IMR-90 (cell line): ENCODE measurements at regions not wholly inside any gene's neighbourhood (a gene's known extent, or its start where the extent isn't known, plus 50 kb on each side); places are given as distances from the start of the nearest gene placed in this dataset.

ENCODE experiments used
- ATAC-seq: fragments of 200-7000 bp; cut with Tn5 transposase; 2 replicates; pipeline ENCODE4 v1.9.1; 2020; ENCODE audit warnings: low read depth, mild to moderate bottlenecking, moderate library complexity
- BruUV-seq: library from RNA; stranded (reverse); fragments of 400-500 nt; replicated peaks from 2 replicates; lab custom pipeline; 2021; lab: Mats Ljungman, UMichigan
- CTCF ChIA-PET: fragments of 300-600 bp; formaldehyde crosslinking; extraction: SDS; loops from one replicate; lab custom pipeline; 2021; ENCODE audit warnings: antibody characterized with exemption; lab: Yijun Ruan, JAX
- POLR2A ChIA-PET: fragments of 300-600 bp; sonication (Branson Sonifier 250); formaldehyde crosslinking; loops from one replicate; lab custom pipeline; 2022; ENCODE audit warnings: antibody characterized with exemption; ENCODE audit not compliant: unreplicated experiment; lab: Charles Lee
- DNase-seq: peaks from one replicate; pipeline ENCODE4 v3.0.0; 2013
- H2AFZ ChIP-seq: replicated peaks from 2 replicates; pipeline ENCODE3; 2013; ENCODE audit warnings: low read length, mild to moderate bottlenecking; ENCODE audit not compliant: poor library complexity
- H2AK5ac ChIP-seq: 2 replicates; pipeline ENCODE4 v1.6.1; 2013; ENCODE audit warnings: low read depth, low read length, inconsistent platforms
- H2AK9ac ChIP-seq: replicated peaks from 2 replicates; pipeline ENCODE3; 2013; ENCODE audit warnings: mild to moderate bottlenecking, low read depth, low read length, moderate library complexity; ENCODE audit not compliant: poor library complexity
- H2BK120ac ChIP-seq: 2 replicates; pipeline ENCODE4 v1.6.1; 2013; ENCODE audit warnings: low read depth, low read length, inconsistent platforms
- H2BK15ac ChIP-seq: 3 replicates; pipeline ENCODE4 v1.6.1; 2013; ENCODE audit warnings: low read depth, low read length, inconsistent platforms
- H2BK20ac ChIP-seq: 2 replicates; pipeline ENCODE4 v1.6.1; 2013; ENCODE audit warnings: low read depth, mild to moderate bottlenecking, inconsistent platforms, low read length, moderate library complexity
- H2BK5ac ChIP-seq: 2 replicates; pipeline ENCODE4 v1.6.1; 2013; ENCODE audit warnings: mild to moderate bottlenecking, low read depth, low read length, inconsistent platforms; ENCODE audit not compliant: poor library complexity, severe bottlenecking
- H3K14ac ChIP-seq: replicated peaks from 2 replicates; pipeline ENCODE4 v1.6.1; 2013; ENCODE audit warnings: low read depth, low read length, inconsistent platforms
- H3K18ac ChIP-seq: 2 replicates; pipeline ENCODE4 v1.6.1; 2013; ENCODE audit warnings: low read depth, low read length, control low read depth
- H3K23ac ChIP-seq: 2 replicates; pipeline ENCODE4 v1.6.1; 2013; ENCODE audit warnings: low read depth, low read length, inconsistent platforms
- H3K27ac ChIP-seq: 2 replicates; pipeline ENCODE4 v1.5.1; 2013; ENCODE audit warnings: mild to moderate bottlenecking, control low read depth, low read length; ENCODE audit not compliant: insufficient read depth
- H3K27me3 ChIP-seq: 2 replicates; pipeline ENCODE4 v1.6.1; 2013; ENCODE audit warnings: low read length; ENCODE audit not compliant: control insufficient read depth, insufficient read depth
- H3K36me3 ChIP-seq: 2 replicates; pipeline ENCODE4 v1.6.1; 2013; ENCODE audit warnings: low read length, mixed read lengths; ENCODE audit not compliant: control insufficient read depth, insufficient read depth
- H3K4ac ChIP-seq: 2 replicates; pipeline ENCODE4 v1.6.1; 2013; ENCODE audit warnings: low read depth, low read length, inconsistent platforms
- H3K4me1 ChIP-seq: 2 replicates; pipeline ENCODE4 v1.6.1; 2013; ENCODE audit warnings: low read length, mixed read lengths; ENCODE audit not compliant: control insufficient read depth, insufficient read depth
- H3K4me2 ChIP-seq: 2 replicates; pipeline ENCODE4 v1.6.1; 2013; ENCODE audit warnings: low read depth, mild to moderate bottlenecking, control low read depth, low read length, moderate library complexity
- H3K4me3 ChIP-seq: 2 replicates; pipeline ENCODE4 v1.5.1; 2013; ENCODE audit warnings: low read depth, mild to moderate bottlenecking, control low read depth, low read length, moderate library complexity; ENCODE audit not compliant: insufficient read depth
- H3K56ac ChIP-seq: 2 replicates; pipeline ENCODE4 v1.6.1; 2013; ENCODE audit warnings: low read length, inconsistent platforms; ENCODE audit not compliant: insufficient read depth; ENCODE audit errors: extremely low read depth
- H3K79me1 ChIP-seq, 2 experiments: 2 replicates each; pipeline ENCODE4 v1.6.1; 2013; ENCODE audit warnings: low read length in 2 of 2, inconsistent platforms in 1 of 2, low read depth in 1 of 2
- H3K9ac ChIP-seq: 2 replicates; pipeline ENCODE4 v1.6.1; 2013; ENCODE audit warnings: low read depth, low read length, control low read depth
- H3K9me1 ChIP-seq: 2 replicates; pipeline ENCODE4 v1.6.1; 2013; ENCODE audit warnings: low read length, inconsistent platforms; ENCODE audit not compliant: insufficient read depth
- H3K9me3 ChIP-seq: 2 replicates; pipeline ENCODE4 v1.6.1; 2013; ENCODE audit warnings: low read length; ENCODE audit not compliant: control insufficient read depth, insufficient read depth
- H4K20me1 ChIP-seq: 2 replicates; pipeline ENCODE4 v1.6.1; 2013; ENCODE audit warnings: low read length, inconsistent platforms; ENCODE audit not compliant: insufficient read depth
- H4K5ac ChIP-seq: 2 replicates; pipeline ENCODE4 v1.6.1; 2013; ENCODE audit warnings: mild to moderate bottlenecking, low read depth, low read length, control low read depth
- H4K8ac ChIP-seq, 2 experiments: 2 replicates each; pipeline ENCODE4 v1.6.1; 2013; ENCODE audit warnings: low read depth in 2 of 2, low read length in 2 of 2, control low read depth in 1 of 2, inconsistent platforms in 1 of 2
- H4K91ac ChIP-seq: 2 replicates; pipeline ENCODE4 v1.6.1; 2013; ENCODE audit warnings: low read depth, low read length, inconsistent platforms; ENCODE audit not compliant: insufficient read depth
- BHLHE40 ChIP-seq: fragments of 150-350 bp; IDR thresholded peaks from 2 replicates; pipeline ENCODE4 v1.6.1; 2016; ENCODE audit warnings: mild to moderate bottlenecking, low read depth, low read length
- CEBPB ChIP-seq: IDR thresholded peaks from 2 replicates; pipeline ENCODE4 v1.6.1; 2012; ENCODE audit warnings: low read depth, low read length, improper control_type of control experiment
- CHD1 ChIP-seq: IDR thresholded peaks from 2 replicates; pipeline ENCODE4 v1.6.1; 2012; ENCODE audit warnings: low read depth, low read length, improper control_type of control experiment
- FOS ChIP-seq: fragments of 150-350 bp; IDR thresholded peaks from 2 replicates; pipeline ENCODE4 v1.6.1; 2016; ENCODE audit warnings: low read depth, low read length
- MAFK ChIP-seq: IDR thresholded peaks from 2 replicates; pipeline ENCODE4 v1.6.1; 2012; ENCODE audit warnings: low read depth, low read length, improper control_type of control experiment
- MAZ ChIP-seq: IDR thresholded peaks from 2 replicates; pipeline ENCODE4 v1.6.1; 2012; ENCODE audit warnings: low read depth, mild to moderate bottlenecking, low read length, improper control_type of control experiment, moderate library complexity, borderline replicate concordance
- MXI1 ChIP-seq: IDR thresholded peaks from 2 replicates; pipeline ENCODE4 v1.6.1; 2012; ENCODE audit warnings: low read depth, mild to moderate bottlenecking, low read length, moderate library complexity, borderline replicate concordance
- NFE2L2 ChIP-seq: fragments of 150-350 bp; IDR thresholded peaks from 2 replicates; pipeline ENCODE4 v1.6.1; 2016; ENCODE audit warnings: low read depth, mild to moderate bottlenecking, low read length
- POLR2A ChIP-seq: IDR thresholded peaks from 2 replicates; pipeline ENCODE4 v1.6.1; 2012; ENCODE audit warnings: mild to moderate bottlenecking, low read depth, low read length
- RAD21 ChIP-seq: IDR thresholded peaks from 2 replicates; pipeline ENCODE4 v1.6.1; 2012; ENCODE audit warnings: low read length, improper control_type of control experiment
- RCOR1 ChIP-seq: IDR thresholded peaks from 2 replicates; pipeline ENCODE4 v1.6.1; 2012; ENCODE audit warnings: mild to moderate bottlenecking, low read length, improper control_type of control experiment; ENCODE audit not compliant: insufficient replicate concordance
- RFX5 ChIP-seq: IDR thresholded peaks from 2 replicates; pipeline ENCODE4 v1.8.0; 2012; ENCODE audit warnings: low read depth, mild to moderate bottlenecking, low read length, moderate library complexity
- SMC3 ChIP-seq: fragments of 150-350 bp; IDR thresholded peaks from 2 replicates; pipeline ENCODE4 v1.6.1; 2016; ENCODE audit warnings: low read depth, mild to moderate bottlenecking, antibody characterized with exemption, low read length, moderate library complexity
- whole genome bisulfite sequencing, 2 experiments: methylation state at CpG; one replicate each; pipeline versions ENCODE4 v1.1.5 to v1.1.7; 2013; ENCODE audit warnings: missing lambda C conversion rate in 2 of 2; ENCODE audit not compliant: insufficient read length in 1 of 2; ENCODE audit errors: extremely low coverage in 2 of 2; 5-methylcytosine and 5-hydroxymethylcytosine counted together
- dilution Hi-C: fragments of 300-500 bp; cut with HindIII; formaldehyde crosslinking; loops from one replicate; pipeline ENCODE4 v1.14.3; 2018; ENCODE audit warnings: low sequenced_read_pairs; ENCODE audit not compliant: unreplicated experiment
- in situ Hi-C: fragments of 300-500 bp; cut with MboI; formaldehyde crosslinking; loops from 3 replicates; pipeline ENCODE4 v1.14.3; 2019; ENCODE audit warnings: low sequenced_read_pairs, inconsistent platforms, mixed read lengths
- intact Hi-C: fragments of 100-400 bp; cut with micrococcal nuclease; formaldehyde crosslinking; loops from 2 replicates; pipeline ENCODE4 v1.10.0; 2022
- TF ChIP-seq, protein P1 (sequence below): conservative IDR thresholded peaks from 2 replicates; pipeline ENCODE4 v1.5.1; 2012; ENCODE audit warnings: mild to moderate bottlenecking, low read depth, low read length, improper control_type of control experiment
- TF ChIP-seq, protein P2 (sequence below): fragments of 150-350 bp; IDR thresholded peaks from 2 replicates; pipeline ENCODE4 v1.6.1; 2017; ENCODE audit warnings: mild to moderate bottlenecking, antibody characterized with exemption, low read length, low read depth
- TF ChIP-seq, protein P3 (sequence below): fragments of 150-350 bp; IDR thresholded peaks from 2 replicates; pipeline ENCODE4 v1.6.1; 2016; ENCODE audit warnings: low read depth, mild to moderate bottlenecking, low read length, moderate library complexity, borderline replicate concordance

DNA sequence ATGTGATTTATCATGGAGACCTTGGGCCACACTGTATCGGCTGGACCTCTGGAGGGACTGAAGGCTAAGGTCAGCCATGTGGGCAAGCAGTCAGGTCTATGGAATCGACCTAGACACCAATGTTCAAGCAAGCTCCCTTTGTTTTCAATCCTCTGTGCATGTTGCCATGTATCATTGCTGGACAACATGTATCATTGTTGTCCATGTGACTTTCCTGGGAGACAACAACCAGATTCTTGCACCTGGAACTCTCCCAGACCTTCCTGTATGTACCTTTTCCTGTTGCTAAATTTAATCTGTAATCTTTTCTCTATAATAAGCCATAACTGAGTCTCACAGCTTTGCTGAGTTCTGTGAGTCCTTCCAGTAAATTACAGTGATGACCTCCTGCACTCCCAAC is 329.4 kb upstream of the BOD1L1 start:
- Histone ChIP-seq H3K4ac (no peak overlapping the region), H2BK5ac (no peak overlapping the region), H2BK20ac (no peak overlapping the region), H3K4me2 (no peak overlapping the region), H3K18ac (no peak overlapping the region), H3K9me3 (no peaks in the 10 kb centered on the region), H3K56ac (no peak overlapping the region), H3K14ac (no peak overlapping the region), H3K4me1 (no peaks in the 10 kb centered on the region), H4K5ac (no peak overlapping the region), H3K23ac (no peak overlapping the region), H2AFZ (no peak overlapping the region), H2BK15ac (no peak overlapping the region), H3K27ac (no peak overlapping the region), H4K20me1 (no peaks in the 10 kb centered on the region), H2AK9ac (no peak overlapping the region), H4K8ac (no peak overlapping the region), H3K36me3 (no peaks in the 10 kb centered on the region), H2AK5ac (no peak overlapping the region), H3K9me1 (no peaks in the 10 kb centered on the region), H3K79me1 (no peaks in the 10 kb centered on the region), H3K9ac (no peak overlapping the region), H4K91ac (no peak overlapping the region), H3K27me3 (no peaks in the 10 kb centered on the region), H3K4me3 (no peak overlapping the region), H2BK120ac (no peak overlapping the region)
- no TSS peak for BruUV-seq
- no peak for DNase-seq
- intact Hi-C loops (no loop called here), dilution Hi-C loops (no loop called here), in situ Hi-C loops (no loop called here)
- ChIA-PET CTCF (no interaction called here), POLR2A (no interaction called here)
- 68% methylated on average over 2 of the region's 2 CpGs; no CpG with 5 or more reads in 1 of the 2 experiments for WGBS, 2 experiments
- ATAC-seq: no peak
- TF ChIP-seq RFX5: no peak
- TF ChIP-seq CEBPB: no peak
- no peak for TF ChIP-seq RCOR1
- no peak for TF ChIP-seq BHLHE40
- no peak for TF ChIP-seq FOS
- TF ChIP-seq MXI1: no peak
- TF ChIP-seq MAFK: no peak
- TF ChIP-seq, protein P1, sequence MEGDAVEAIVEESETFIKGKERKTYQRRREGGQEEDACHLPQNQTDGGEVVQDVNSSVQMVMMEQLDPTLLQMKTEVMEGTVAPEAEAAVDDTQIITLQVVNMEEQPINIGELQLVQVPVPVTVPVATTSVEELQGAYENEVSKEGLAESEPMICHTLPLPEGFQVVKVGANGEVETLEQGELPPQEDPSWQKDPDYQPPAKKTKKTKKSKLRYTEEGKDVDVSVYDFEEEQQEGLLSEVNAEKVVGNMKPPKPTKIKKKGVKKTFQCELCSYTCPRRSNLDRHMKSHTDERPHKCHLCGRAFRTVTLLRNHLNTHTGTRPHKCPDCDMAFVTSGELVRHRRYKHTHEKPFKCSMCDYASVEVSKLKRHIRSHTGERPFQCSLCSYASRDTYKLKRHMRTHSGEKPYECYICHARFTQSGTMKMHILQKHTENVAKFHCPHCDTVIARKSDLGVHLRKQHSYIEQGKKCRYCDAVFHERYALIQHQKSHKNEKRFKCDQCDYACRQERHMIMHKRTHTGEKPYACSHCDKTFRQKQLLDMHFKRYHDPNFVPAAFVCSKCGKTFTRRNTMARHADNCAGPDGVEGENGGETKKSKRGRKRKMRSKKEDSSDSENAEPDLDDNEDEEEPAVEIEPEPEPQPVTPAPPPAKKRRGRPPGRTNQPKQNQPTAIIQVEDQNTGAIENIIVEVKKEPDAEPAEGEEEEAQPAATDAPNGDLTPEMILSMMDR: no peak
- TF ChIP-seq SMC3: no peak
- no peak for TF ChIP-seq CHD1
- TF ChIP-seq, protein P2, sequence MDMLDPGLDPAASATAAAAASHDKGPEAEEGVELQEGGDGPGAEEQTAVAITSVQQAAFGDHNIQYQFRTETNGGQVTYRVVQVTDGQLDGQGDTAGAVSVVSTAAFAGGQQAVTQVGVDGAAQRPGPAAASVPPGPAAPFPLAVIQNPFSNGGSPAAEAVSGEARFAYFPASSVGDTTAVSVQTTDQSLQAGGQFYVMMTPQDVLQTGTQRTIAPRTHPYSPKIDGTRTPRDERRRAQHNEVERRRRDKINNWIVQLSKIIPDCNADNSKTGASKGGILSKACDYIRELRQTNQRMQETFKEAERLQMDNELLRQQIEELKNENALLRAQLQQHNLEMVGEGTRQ: no peak
- TF ChIP-seq POLR2A: no peak
- TF ChIP-seq, protein P3, sequence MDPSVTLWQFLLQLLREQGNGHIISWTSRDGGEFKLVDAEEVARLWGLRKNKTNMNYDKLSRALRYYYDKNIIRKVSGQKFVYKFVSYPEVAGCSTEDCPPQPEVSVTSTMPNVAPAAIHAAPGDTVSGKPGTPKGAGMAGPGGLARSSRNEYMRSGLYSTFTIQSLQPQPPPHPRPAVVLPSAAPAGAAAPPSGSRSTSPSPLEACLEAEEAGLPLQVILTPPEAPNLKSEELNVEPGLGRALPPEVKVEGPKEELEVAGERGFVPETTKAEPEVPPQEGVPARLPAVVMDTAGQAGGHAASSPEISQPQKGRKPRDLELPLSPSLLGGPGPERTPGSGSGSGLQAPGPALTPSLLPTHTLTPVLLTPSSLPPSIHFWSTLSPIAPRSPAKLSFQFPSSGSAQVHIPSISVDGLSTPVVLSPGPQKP: no peak
- TF ChIP-seq RAD21: no peak
- no peak for TF ChIP-seq MAZ
- TF ChIP-seq NFE2L2: no peak
